IMR-90 (cell line): ENCODE measurements at regions not wholly inside any gene's neighbourhood (a gene's known extent, or its start where the extent isn't known, plus 50 kb on each side); places are given as distances from the start of the nearest gene placed in this dataset.

Experiments used
- ATAC-seq: fragments of 200-7000 bp; cut with Tn5 transposase; 2 replicates; pipeline ENCODE4 v1.9.1; 2020; ENCODE audit warnings: low read depth, mild to moderate bottlenecking, moderate library complexity
- BruUV-seq: library from RNA; stranded (reverse); fragments of 400-500 nt; replicated peaks from 2 replicates; lab custom pipeline; 2021; lab: Mats Ljungman, UMichigan
- CTCF ChIA-PET: fragments of 300-600 bp; formaldehyde crosslinking; extraction: SDS; loops from one replicate; lab custom pipeline; 2021; ENCODE audit warnings: antibody characterized with exemption; lab: Yijun Ruan, JAX
- POLR2A ChIA-PET: fragments of 300-600 bp; sonication (Branson Sonifier 250); formaldehyde crosslinking; loops from one replicate; lab custom pipeline; 2022; ENCODE audit warnings: antibody characterized with exemption; ENCODE audit not compliant: unreplicated experiment; lab: Charles Lee
- DNase-seq: peaks from one replicate; pipeline ENCODE4 v3.0.0; 2013
- H2AFZ ChIP-seq: replicated peaks from 2 replicates; pipeline ENCODE3; 2013; ENCODE audit warnings: low read length, mild to moderate bottlenecking; ENCODE audit not compliant: poor library complexity
- H2AK5ac ChIP-seq: 2 replicates; pipeline ENCODE4 v1.6.1; 2013; ENCODE audit warnings: low read depth, low read length, inconsistent platforms
- H2AK9ac ChIP-seq: replicated peaks from 2 replicates; pipeline ENCODE3; 2013; ENCODE audit warnings: mild to moderate bottlenecking, low read depth, low read length, moderate library complexity; ENCODE audit not compliant: poor library complexity
- H2BK120ac ChIP-seq: 2 replicates; pipeline ENCODE4 v1.6.1; 2013; ENCODE audit warnings: low read depth, low read length, inconsistent platforms
- H2BK15ac ChIP-seq: 3 replicates; pipeline ENCODE4 v1.6.1; 2013; ENCODE audit warnings: low read depth, low read length, inconsistent platforms
- H2BK20ac ChIP-seq: 2 replicates; pipeline ENCODE4 v1.6.1; 2013; ENCODE audit warnings: low read depth, mild to moderate bottlenecking, inconsistent platforms, low read length, moderate library complexity
- H2BK5ac ChIP-seq: 2 replicates; pipeline ENCODE4 v1.6.1; 2013; ENCODE audit warnings: mild to moderate bottlenecking, low read depth, low read length, inconsistent platforms; ENCODE audit not compliant: poor library complexity, severe bottlenecking
- H3K14ac ChIP-seq: replicated peaks from 2 replicates; pipeline ENCODE4 v1.6.1; 2013; ENCODE audit warnings: low read depth, low read length, inconsistent platforms
- H3K18ac ChIP-seq: 2 replicates; pipeline ENCODE4 v1.6.1; 2013; ENCODE audit warnings: low read depth, low read length, control low read depth
- H3K23ac ChIP-seq: 2 replicates; pipeline ENCODE4 v1.6.1; 2013; ENCODE audit warnings: low read depth, low read length, inconsistent platforms
- H3K27ac ChIP-seq: 2 replicates; pipeline ENCODE4 v1.5.1; 2013; ENCODE audit warnings: mild to moderate bottlenecking, control low read depth, low read length; ENCODE audit not compliant: insufficient read depth
- H3K27me3 ChIP-seq: 2 replicates; pipeline ENCODE4 v1.6.1; 2013; ENCODE audit warnings: low read length; ENCODE audit not compliant: control insufficient read depth, insufficient read depth
- H3K36me3 ChIP-seq: 2 replicates; pipeline ENCODE4 v1.6.1; 2013; ENCODE audit warnings: low read length, mixed read lengths; ENCODE audit not compliant: control insufficient read depth, insufficient read depth
- H3K4ac ChIP-seq: 2 replicates; pipeline ENCODE4 v1.6.1; 2013; ENCODE audit warnings: low read depth, low read length, inconsistent platforms
- H3K4me1 ChIP-seq: 2 replicates; pipeline ENCODE4 v1.6.1; 2013; ENCODE audit warnings: low read length, mixed read lengths; ENCODE audit not compliant: control insufficient read depth, insufficient read depth
- H3K4me2 ChIP-seq: 2 replicates; pipeline ENCODE4 v1.6.1; 2013; ENCODE audit warnings: low read depth, mild to moderate bottlenecking, control low read depth, low read length, moderate library complexity
- H3K4me3 ChIP-seq: 2 replicates; pipeline ENCODE4 v1.5.1; 2013; ENCODE audit warnings: low read depth, mild to moderate bottlenecking, control low read depth, low read length, moderate library complexity; ENCODE audit not compliant: insufficient read depth
- H3K56ac ChIP-seq: 2 replicates; pipeline ENCODE4 v1.6.1; 2013; ENCODE audit warnings: low read length, inconsistent platforms; ENCODE audit not compliant: insufficient read depth; ENCODE audit errors: extremely low read depth
- H3K79me1 ChIP-seq, 2 experiments: 2 replicates each; pipeline ENCODE4 v1.6.1; 2013; ENCODE audit warnings: low read length in 2 of 2, inconsistent platforms in 1 of 2, low read depth in 1 of 2
- H3K9ac ChIP-seq: 2 replicates; pipeline ENCODE4 v1.6.1; 2013; ENCODE audit warnings: low read depth, low read length, control low read depth
- H3K9me1 ChIP-seq: 2 replicates; pipeline ENCODE4 v1.6.1; 2013; ENCODE audit warnings: low read length, inconsistent platforms; ENCODE audit not compliant: insufficient read depth
- H3K9me3 ChIP-seq: 2 replicates; pipeline ENCODE4 v1.6.1; 2013; ENCODE audit warnings: low read length; ENCODE audit not compliant: control insufficient read depth, insufficient read depth
- H4K20me1 ChIP-seq: 2 replicates; pipeline ENCODE4 v1.6.1; 2013; ENCODE audit warnings: low read length, inconsistent platforms; ENCODE audit not compliant: insufficient read depth
- H4K5ac ChIP-seq: 2 replicates; pipeline ENCODE4 v1.6.1; 2013; ENCODE audit warnings: mild to moderate bottlenecking, low read depth, low read length, control low read depth
- H4K8ac ChIP-seq, 2 experiments: 2 replicates each; pipeline ENCODE4 v1.6.1; 2013; ENCODE audit warnings: low read depth in 2 of 2, low read length in 2 of 2, control low read depth in 1 of 2, inconsistent platforms in 1 of 2
- H4K91ac ChIP-seq: 2 replicates; pipeline ENCODE4 v1.6.1; 2013; ENCODE audit warnings: low read depth, low read length, inconsistent platforms; ENCODE audit not compliant: insufficient read depth
- BHLHE40 ChIP-seq: fragments of 150-350 bp; IDR thresholded peaks from 2 replicates; pipeline ENCODE4 v1.6.1; 2016; ENCODE audit warnings: mild to moderate bottlenecking, low read depth, low read length
- CEBPB ChIP-seq: IDR thresholded peaks from 2 replicates; pipeline ENCODE4 v1.6.1; 2012; ENCODE audit warnings: low read depth, low read length, improper control_type of control experiment
- CHD1 ChIP-seq: IDR thresholded peaks from 2 replicates; pipeline ENCODE4 v1.6.1; 2012; ENCODE audit warnings: low read depth, low read length, improper control_type of control experiment
- CTCF ChIP-seq: conservative IDR thresholded peaks from 2 replicates; pipeline ENCODE4 v1.5.1; 2012; ENCODE audit warnings: mild to moderate bottlenecking, low read depth, low read length, improper control_type of control experiment
- ELK1 ChIP-seq: fragments of 150-350 bp; IDR thresholded peaks from 2 replicates; pipeline ENCODE4 v1.6.1; 2016; ENCODE audit warnings: low read depth, mild to moderate bottlenecking, low read length, moderate library complexity, borderline replicate concordance
- FOS ChIP-seq: fragments of 150-350 bp; IDR thresholded peaks from 2 replicates; pipeline ENCODE4 v1.6.1; 2016; ENCODE audit warnings: low read depth, low read length
- MAFK ChIP-seq: IDR thresholded peaks from 2 replicates; pipeline ENCODE4 v1.6.1; 2012; ENCODE audit warnings: low read depth, low read length, improper control_type of control experiment
- MAZ ChIP-seq: IDR thresholded peaks from 2 replicates; pipeline ENCODE4 v1.6.1; 2012; ENCODE audit warnings: low read depth, mild to moderate bottlenecking, low read length, improper control_type of control experiment, moderate library complexity, borderline replicate concordance
- MXI1 ChIP-seq: IDR thresholded peaks from 2 replicates; pipeline ENCODE4 v1.6.1; 2012; ENCODE audit warnings: low read depth, mild to moderate bottlenecking, low read length, moderate library complexity, borderline replicate concordance
- NFE2L2 ChIP-seq: fragments of 150-350 bp; IDR thresholded peaks from 2 replicates; pipeline ENCODE4 v1.6.1; 2016; ENCODE audit warnings: low read depth, mild to moderate bottlenecking, low read length
- POLR2A ChIP-seq: IDR thresholded peaks from 2 replicates; pipeline ENCODE4 v1.6.1; 2012; ENCODE audit warnings: mild to moderate bottlenecking, low read depth, low read length
- RAD21 ChIP-seq: IDR thresholded peaks from 2 replicates; pipeline ENCODE4 v1.6.1; 2012; ENCODE audit warnings: low read length, improper control_type of control experiment
- RCOR1 ChIP-seq: IDR thresholded peaks from 2 replicates; pipeline ENCODE4 v1.6.1; 2012; ENCODE audit warnings: mild to moderate bottlenecking, low read length, improper control_type of control experiment; ENCODE audit not compliant: insufficient replicate concordance
- RFX5 ChIP-seq: IDR thresholded peaks from 2 replicates; pipeline ENCODE4 v1.8.0; 2012; ENCODE audit warnings: low read depth, mild to moderate bottlenecking, low read length, moderate library complexity
- SMC3 ChIP-seq: fragments of 150-350 bp; IDR thresholded peaks from 2 replicates; pipeline ENCODE4 v1.6.1; 2016; ENCODE audit warnings: low read depth, mild to moderate bottlenecking, antibody characterized with exemption, low read length, moderate library complexity
- USF2 ChIP-seq: fragments of 150-350 bp; IDR thresholded peaks from 2 replicates; pipeline ENCODE4 v1.6.1; 2017; ENCODE audit warnings: mild to moderate bottlenecking, antibody characterized with exemption, low read length, low read depth
- WGBS, 2 experiments: methylation state at CpG; one replicate each; pipeline versions ENCODE4 v1.1.5 to v1.1.7; 2013; ENCODE audit warnings: missing lambda C conversion rate in 2 of 2; ENCODE audit not compliant: insufficient read length in 1 of 2; ENCODE audit errors: extremely low coverage in 2 of 2; 5-methylcytosine and 5-hydroxymethylcytosine counted together
- dilution Hi-C: fragments of 300-500 bp; cut with HindIII; formaldehyde crosslinking; loops from one replicate; pipeline ENCODE4 v1.14.3; 2018; ENCODE audit warnings: low sequenced_read_pairs; ENCODE audit not compliant: unreplicated experiment
- in situ Hi-C: fragments of 300-500 bp; cut with MboI; formaldehyde crosslinking; loops from 3 replicates; pipeline ENCODE4 v1.14.3; 2019; ENCODE audit warnings: low sequenced_read_pairs, inconsistent platforms, mixed read lengths
- intact Hi-C: fragments of 100-400 bp; cut with micrococcal nuclease; formaldehyde crosslinking; loops from 2 replicates; pipeline ENCODE4 v1.10.0; 2022

GRCh38 chr19:29372461-29372860, 153.3 kb upstream of the VSTM2B start:
- in situ Hi-C loops: no loop called here
- no peak overlapping the region for H3K14ac ChIP-seq
- BruUV-seq: no TSS peak

More at GRCh38 chr19:29372461-29372860, 153.3 kb upstream of the VSTM2B start:
- H3K27ac ChIP-seq: no peak overlapping the region
- ChIA-PET CTCF (no interaction called here), POLR2A (no interaction called here)
- no peaks in the 10 kb centered on the region for H3K9me1 ChIP-seq
- no peak overlapping the region for H2AK9ac ChIP-seq
- no peak overlapping the region for H3K4me3 ChIP-seq
- H2AK5ac ChIP-seq: no peak overlapping the region
- no peaks in the 10 kb centered on the region for H3K36me3 ChIP-seq
- no peak overlapping the region for H4K8ac ChIP-seq
- H2BK120ac ChIP-seq: no peak overlapping the region
- DNase-seq (no peak), ATAC-seq (no peak)
- H3K18ac ChIP-seq: no peak overlapping the region
- dilution Hi-C loops: no loop called here
- H4K5ac ChIP-seq: no peak overlapping the region
- no peak overlapping the region for H2BK5ac ChIP-seq
- no peak overlapping the region for H2BK15ac ChIP-seq
- no peak overlapping the region for H2BK20ac ChIP-seq
- WGBS, 2 experiments: no CpG with 5 or more reads among the region's 3 CpGs
- no peak overlapping the region for H3K9ac ChIP-seq
- no peaks in the 10 kb centered on the region for H3K4me1 ChIP-seq
- no peak overlapping the region for H3K4me2 ChIP-seq
- H3K27me3 ChIP-seq: no peaks in the 10 kb centered on the region
- H3K23ac ChIP-seq: no peak overlapping the region
- H3K56ac ChIP-seq: no peak overlapping the region
- TF ChIP-seq MXI1 (no peak), MAFK (no peak), FOS (no peak), RFX5 (no peak), BHLHE40 (no peak), CHD1 (no peak), POLR2A (no peak), MAZ (no peak), CTCF (no peak), CEBPB (no peak), USF2 (no peak), ELK1 (no peak), RCOR1 (no peak), SMC3 (no peak), NFE2L2 (no peak), RAD21 (no peak)
- intact Hi-C loops: no loop called here
- no peak overlapping the region for H3K4ac ChIP-seq
- H3K79me1 ChIP-seq: no peaks in the 10 kb centered on the region
- peaks cover 21% of the 10 kb centered on the region for H3K9me3 ChIP-seq
- H2AFZ ChIP-seq: no peak overlapping the region
- no peaks in the 10 kb centered on the region for H4K20me1 ChIP-seq
- H4K91ac ChIP-seq: no peak overlapping the region
